ENCODE measurements at regions not wholly inside any gene's neighbourhood (a gene's known extent, or its start where the extent isn't known, plus 50 kb on each side); places are given as distances from the start of the nearest gene placed in this dataset.

DNA sequence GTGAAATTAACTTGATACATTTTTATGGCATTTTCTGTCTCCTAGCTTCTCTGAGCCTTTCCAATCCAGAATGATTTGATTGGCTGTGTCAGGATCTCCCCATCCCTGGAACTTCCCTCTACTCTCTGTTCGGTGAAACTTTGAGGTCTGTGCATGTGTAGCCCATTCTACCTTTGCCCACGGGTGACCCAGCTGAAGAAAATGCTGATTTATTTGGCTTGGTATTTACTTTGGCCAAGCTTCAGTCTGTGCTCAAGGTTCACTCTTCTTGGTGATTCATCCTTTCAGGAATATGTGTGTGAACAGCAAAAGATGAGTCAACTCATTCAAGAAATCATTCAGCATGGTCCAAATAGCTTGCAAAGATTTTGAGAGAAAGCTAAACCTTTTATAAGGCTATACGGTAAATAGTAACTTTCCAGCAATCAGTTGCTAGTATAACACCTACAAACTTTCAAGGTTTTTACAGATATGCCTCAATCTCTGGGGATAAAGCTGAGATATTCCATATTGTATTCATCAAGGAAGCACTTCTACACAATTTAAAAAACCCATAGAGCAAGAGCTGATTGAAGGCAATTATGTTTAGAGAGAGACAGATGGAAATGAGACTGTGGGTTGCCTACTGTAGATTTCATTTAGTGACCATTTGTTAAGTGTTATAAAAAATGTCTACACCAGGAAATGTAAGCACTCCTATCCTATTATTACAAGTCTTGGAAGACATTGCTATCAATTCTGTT, 233.9 kb upstream of the CXXC4 start:
- no peak for TF ChIP-seq TEAD4 (IDR thresholded peaks at IDR 0.05)
- TF ChIP-seq NFIC (IDR thresholded peaks at IDR 0.05): 0 out of 2 replicates have a peak, but pooled peaks have one; percentile 14

DNA sequence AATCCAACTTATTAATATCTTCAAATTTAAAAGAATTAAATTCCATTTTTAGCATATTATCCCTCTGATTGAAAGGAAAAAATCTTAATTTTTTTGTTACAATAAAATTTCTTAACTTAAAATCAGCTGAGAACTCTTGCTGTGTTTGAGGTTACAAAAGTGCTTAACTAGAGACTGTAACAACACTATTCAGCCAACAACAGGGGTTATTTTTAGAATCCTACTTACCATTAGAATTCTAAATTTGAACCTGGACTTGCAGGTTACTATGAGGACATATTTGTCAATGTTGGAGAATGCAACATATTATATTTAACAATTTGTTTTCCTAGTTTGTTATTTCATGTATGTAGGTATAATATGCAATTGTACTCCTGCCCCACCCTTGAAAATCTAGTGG, 238.1 kb upstream of the CXXC4 start:
- TF ChIP-seq TCF12 (IDR thresholded peaks at IDR 0.05; ENCODE audit: low read depth): no peak
- no peak for TF ChIP-seq TAF1 (IDR thresholded peaks at IDR 0.05; ENCODE audit: low read depth)
- TF ChIP-seq, protein P1, sequence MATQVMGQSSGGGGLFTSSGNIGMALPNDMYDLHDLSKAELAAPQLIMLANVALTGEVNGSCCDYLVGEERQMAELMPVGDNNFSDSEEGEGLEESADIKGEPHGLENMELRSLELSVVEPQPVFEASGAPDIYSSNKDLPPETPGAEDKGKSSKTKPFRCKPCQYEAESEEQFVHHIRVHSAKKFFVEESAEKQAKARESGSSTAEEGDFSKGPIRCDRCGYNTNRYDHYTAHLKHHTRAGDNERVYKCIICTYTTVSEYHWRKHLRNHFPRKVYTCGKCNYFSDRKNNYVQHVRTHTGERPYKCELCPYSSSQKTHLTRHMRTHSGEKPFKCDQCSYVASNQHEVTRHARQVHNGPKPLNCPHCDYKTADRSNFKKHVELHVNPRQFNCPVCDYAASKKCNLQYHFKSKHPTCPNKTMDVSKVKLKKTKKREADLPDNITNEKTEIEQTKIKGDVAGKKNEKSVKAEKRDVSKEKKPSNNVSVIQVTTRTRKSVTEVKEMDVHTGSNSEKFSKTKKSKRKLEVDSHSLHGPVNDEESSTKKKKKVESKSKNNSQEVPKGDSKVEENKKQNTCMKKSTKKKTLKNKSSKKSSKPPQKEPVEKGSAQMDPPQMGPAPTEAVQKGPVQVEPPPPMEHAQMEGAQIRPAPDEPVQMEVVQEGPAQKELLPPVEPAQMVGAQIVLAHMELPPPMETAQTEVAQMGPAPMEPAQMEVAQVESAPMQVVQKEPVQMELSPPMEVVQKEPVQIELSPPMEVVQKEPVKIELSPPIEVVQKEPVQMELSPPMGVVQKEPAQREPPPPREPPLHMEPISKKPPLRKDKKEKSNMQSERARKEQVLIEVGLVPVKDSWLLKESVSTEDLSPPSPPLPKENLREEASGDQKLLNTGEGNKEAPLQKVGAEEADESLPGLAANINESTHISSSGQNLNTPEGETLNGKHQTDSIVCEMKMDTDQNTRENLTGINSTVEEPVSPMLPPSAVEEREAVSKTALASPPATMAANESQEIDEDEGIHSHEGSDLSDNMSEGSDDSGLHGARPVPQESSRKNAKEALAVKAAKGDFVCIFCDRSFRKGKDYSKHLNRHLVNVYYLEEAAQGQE (IDR thresholded peaks at IDR 0.05; ENCODE audit: low read depth): no peak

DNA sequence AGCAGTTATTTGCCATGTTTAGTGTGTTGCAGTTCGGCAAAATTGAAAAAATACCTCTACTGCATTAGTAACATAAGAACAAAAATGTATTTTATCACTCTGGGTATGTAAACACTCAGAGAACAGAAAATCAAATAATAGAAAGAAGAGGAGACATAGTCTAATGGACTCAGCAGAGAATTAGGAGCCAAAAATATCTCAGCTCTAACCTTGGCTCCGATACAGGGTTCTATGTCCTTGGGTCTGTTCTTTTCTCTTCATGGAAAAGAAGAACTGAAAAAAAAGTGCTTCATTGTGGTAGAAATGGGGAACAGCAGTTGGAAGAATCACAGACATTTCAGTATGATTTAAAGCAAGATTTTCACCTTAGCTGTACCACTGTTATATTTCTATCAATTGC, 240.5 kb upstream of the CXXC4 start:
- TF ChIP-seq, protein P2, sequence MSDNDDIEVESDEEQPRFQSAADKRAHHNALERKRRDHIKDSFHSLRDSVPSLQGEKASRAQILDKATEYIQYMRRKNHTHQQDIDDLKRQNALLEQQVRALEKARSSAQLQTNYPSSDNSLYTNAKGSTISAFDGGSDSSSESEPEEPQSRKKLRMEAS (IDR thresholded peaks at IDR 0.05): no peak
- TF ChIP-seq NFIC (IDR thresholded peaks at IDR 0.05) (no peak), TEAD4 (IDR thresholded peaks at IDR 0.05) (no peak), EP300 (IDR thresholded peaks at IDR 0.05; ENCODE audit: borderline replicate concordance) (no peak), CREB1 (IDR thresholded peaks at IDR 0.05; ENCODE audit: low read depth) (no peak), YY1 (IDR thresholded peaks at IDR 0.05; ENCODE audit: low read depth) (no peak), CEBPB (IDR thresholded peaks at IDR 0.05) (no peak), TAF1 (IDR thresholded peaks at IDR 0.05; ENCODE audit: low read depth) (no peak), RAD21 (IDR thresholded peaks at IDR 0.05; ENCODE audit: low read depth) (no peak), EGR1 (IDR thresholded peaks at IDR 0.05) (no peak), ZBTB7A (IDR thresholded peaks at IDR 0.05; ENCODE audit: low read depth) (no peak), FOXM1 (IDR thresholded peaks at IDR 0.05; ENCODE audit: borderline replicate concordance, low read depth) (no peak), TCF12 (IDR thresholded peaks at IDR 0.05; ENCODE audit: low read depth) (no peak)
- TF ChIP-seq, protein P1 (IDR thresholded peaks at IDR 0.05; ENCODE audit: low read depth): no peak
- TF ChIP-seq, protein P3, sequence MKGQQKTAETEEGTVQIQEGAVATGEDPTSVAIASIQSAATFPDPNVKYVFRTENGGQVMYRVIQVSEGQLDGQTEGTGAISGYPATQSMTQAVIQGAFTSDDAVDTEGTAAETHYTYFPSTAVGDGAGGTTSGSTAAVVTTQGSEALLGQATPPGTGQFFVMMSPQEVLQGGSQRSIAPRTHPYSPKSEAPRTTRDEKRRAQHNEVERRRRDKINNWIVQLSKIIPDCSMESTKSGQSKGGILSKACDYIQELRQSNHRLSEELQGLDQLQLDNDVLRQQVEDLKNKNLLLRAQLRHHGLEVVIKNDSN (IDR thresholded peaks at IDR 0.05): no peak

DNA sequence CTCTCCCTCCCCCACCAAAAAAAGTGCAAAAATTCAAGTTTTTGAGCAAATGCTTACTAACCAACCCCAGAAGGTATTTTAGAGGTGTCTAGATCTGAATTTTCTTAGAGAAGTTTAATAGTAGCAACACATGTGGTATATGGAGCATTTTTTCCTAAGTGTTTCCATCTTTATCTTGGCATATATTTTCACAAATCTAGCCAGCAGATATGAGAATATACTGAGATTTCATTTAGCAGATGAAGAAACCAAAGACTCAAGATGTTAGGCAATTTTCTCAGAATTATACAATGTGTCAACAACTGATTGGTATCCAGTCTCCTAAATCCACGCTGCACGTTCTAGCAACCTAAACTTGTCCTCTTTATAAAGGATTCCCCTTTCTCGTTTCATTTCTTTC, 245.5 kb upstream of the CXXC4 start:
- no peak for TF ChIP-seq RAD21 (IDR thresholded peaks at IDR 0.05; ENCODE audit: low read depth)
- no peak for TF ChIP-seq EGR1 (IDR thresholded peaks at IDR 0.05)
- no peak for TF ChIP-seq TCF12 (IDR thresholded peaks at IDR 0.05; ENCODE audit: low read depth)
- TF ChIP-seq TAF1 (IDR thresholded peaks at IDR 0.05; ENCODE audit: low read depth): no peak
- no peak for TF ChIP-seq ZBTB7A (IDR thresholded peaks at IDR 0.05; ENCODE audit: low read depth)
- TF ChIP-seq TEAD4 (IDR thresholded peaks at IDR 0.05): no peak
- TF ChIP-seq, protein P1 (IDR thresholded peaks at IDR 0.05; ENCODE audit: low read depth): no peak
- no peak for TF ChIP-seq CEBPB (IDR thresholded peaks at IDR 0.05)
- TF ChIP-seq, protein P3 (IDR thresholded peaks at IDR 0.05): no peak
- no peak for TF ChIP-seq FOXM1 (IDR thresholded peaks at IDR 0.05; ENCODE audit: borderline replicate concordance, low read depth)
- TF ChIP-seq NFIC (IDR thresholded peaks at IDR 0.05): no peak
- no peak for TF ChIP-seq CREB1 (IDR thresholded peaks at IDR 0.05; ENCODE audit: low read depth)
- TF ChIP-seq, protein P2 (IDR thresholded peaks at IDR 0.05): no peak
- no peak for TF ChIP-seq EP300 (IDR thresholded peaks at IDR 0.05; ENCODE audit: borderline replicate concordance)
- no peak for TF ChIP-seq YY1 (IDR thresholded peaks at IDR 0.05; ENCODE audit: low read depth)

All from Ishikawa (cell line).